GM12878 (cell line): ENCODE measurements at regions not wholly inside any gene's neighbourhood (a gene's known extent, or its start where the extent isn't known, plus 50 kb on each side); places are given as distances from the start of the nearest gene placed in this dataset.

Experiments used
- CTCF ChIP-seq, 3 experiments: IDR thresholded peaks in 2 of 3; conservative IDR thresholded peaks in 1 of 3; 2 replicates each; pipeline ENCODE4 v1.5.1; 2011; ENCODE audit warnings: low read depth in 3 of 3, low read length in 3 of 3, mild to moderate bottlenecking in 3 of 3, control low read depth in 2 of 3, moderate library complexity in 2 of 3, inconsistent platforms in 1 of 3, mixed read lengths in 1 of 3; ENCODE audit not compliant: control insufficient read depth in 2 of 3, insufficient read depth in 1 of 3; ENCODE audit errors: extremely low read depth in 1 of 3
- FOXM1 ChIP-seq: IDR thresholded peaks from 2 replicates; pipeline ENCODE4 v1.6.1; 2012; ENCODE audit warnings: low read depth, mild to moderate bottlenecking, inconsistent platforms, low read length, moderate library complexity
- MTA3 ChIP-seq: IDR thresholded peaks from 2 replicates; pipeline ENCODE4 v1.6.1; 2012; ENCODE audit warnings: low read length, inconsistent platforms, borderline replicate concordance
- REST ChIP-seq: IDR thresholded peaks from 2 replicates; pipeline ENCODE4 v1.6.1; 2012; ENCODE audit warnings: mild to moderate bottlenecking, low read depth, low read length
- YY1 ChIP-seq: IDR thresholded peaks from 2 replicates; pipeline ENCODE4 v1.6.1; 2011; ENCODE audit warnings: low read depth, mild to moderate bottlenecking, low read length

- no peak for TF ChIP-seq YY1
- no peak for TF ChIP-seq MTA3
- no peak for TF ChIP-seq REST
- no peak for TF ChIP-seq FOXM1
- TF ChIP-seq CTCF (IDR thresholded peaks at IDR 0.05 in 2 of 3, conservative IDR thresholded peaks at IDR 0.05 in 1 of 3; ENCODE audit: control insufficient read depth in 2 of 3, extremely low read depth in 1 of 3, insufficient read depth in 1 of 3, low read depth in 3 of 3, low read length in 3 of 3), result no peak
Observed at GRCh38 chr1:234963904-234964702, 164.5 kb downstream of the TOMM20 start.
